ENCODE measurements at regions not wholly inside any gene's neighbourhood (a gene's known extent, or its start where the extent isn't known, plus 50 kb on each side); places are given as distances from the start of the nearest gene placed in this dataset.

GRCh38 chr3:153289334-153289808 lies 127.3 kb downstream of the RAP2B start:
- no peak for TF ChIP-seq CTCF (IDR thresholded peaks at IDR 0.05 in 2 of 3, conservative IDR thresholded peaks at IDR 0.05 in 1 of 3; ENCODE audit: control insufficient read depth in 2 of 3, extremely low read depth in 1 of 3, insufficient read depth in 1 of 3, low read depth in 3 of 3, low read length in 3 of 3)
- TF ChIP-seq YY1 (IDR thresholded peaks at IDR 0.05; ENCODE audit: low read depth, low read length): no peak
- no peak for TF ChIP-seq ZNF274 (IDR thresholded peaks at IDR 0.05; ENCODE audit: insufficient read depth, insufficient read length)

All from GM12878 (cell line).